22Rv1 (cell line): ENCODE measurements at regions not wholly inside any gene's neighbourhood (a gene's known extent, or its start where the extent isn't known, plus 50 kb on each side); places are given as distances from the start of the nearest gene placed in this dataset.

Experiments used
- H3K27ac ChIP-seq: fragments of 450-650 bp; 2 replicates; pipeline ENCODE4 v1.5.1; 2017
- CTCF ChIP-seq: fragments of 450-650 bp; IDR thresholded peaks from 2 replicates; pipeline ENCODE4 v1.5.1; 2017; ENCODE audit warnings: mild to moderate bottlenecking
- ZFX ChIP-seq: fragments of 450-650 bp; IDR thresholded peaks from 2 replicates; pipeline ENCODE4 v1.6.1; 2017; ENCODE audit warnings: antibody characterized with exemption, borderline replicate concordance

GRCh38 chr3:137820366-137820765, 56.3 kb downstream of the SOX14 start:
- no peak for TF ChIP-seq ZFX
- no peak overlapping the region for H3K27ac ChIP-seq

GRCh38 chr3:137835096-137835495, 71.0 kb downstream of the SOX14 start:
- H3K27ac ChIP-seq: no peak overlapping the region
- TF ChIP-seq ZFX: no peak
- no peak for TF ChIP-seq CTCF

- no peak overlapping the region for H3K27ac ChIP-seq
- TF ChIP-seq CTCF (no peak), ZFX (no peak)
Observed at GRCh38 chr3:137845194-137845593, 81.1 kb downstream of the SOX14 start.

GRCh38 chr3:137845666-137846065, 81.6 kb downstream of the SOX14 start:
- H3K27ac ChIP-seq: no peak overlapping the region
- TF ChIP-seq ZFX: no peak
- no peak for TF ChIP-seq CTCF

GRCh38 chr3:137852391-137852830, 88.3 kb downstream of the SOX14 start:
- no peak for TF ChIP-seq CTCF
- TF ChIP-seq ZFX: no peak

GRCh38 chr3:137854533-137855261, 90.6 kb downstream of the SOX14 start:
- TF ChIP-seq CTCF (no peak), ZFX (no peak)
- H3K27ac ChIP-seq: no peak overlapping the region

More at GRCh38 chr3:137852391-137852830, 88.3 kb downstream of the SOX14 start:
- H3K27ac ChIP-seq: no peak overlapping the region

GRCh38 chr3:137866001-137866400, 101.9 kb downstream of the SOX14 start:
- TF ChIP-seq ZFX (no peak), CTCF (no peak)

More at GRCh38 chr3:137866001-137866400, 101.9 kb downstream of the SOX14 start:
- H3K27ac ChIP-seq: no peak overlapping the region
